ENCODE measurements at regions not wholly inside any gene's neighbourhood (a gene's known extent, or its start where the extent isn't known, plus 50 kb on each side); places are given as distances from the start of the nearest gene placed in this dataset.

GRCh38 chr12:34294137-34294536 lies 271.8 kb downstream of the ALG10 start:
- intact Hi-C loops (cut with DNase I) = no loop called here

GRCh38 chr12:34294671-34295365 lies 272.5 kb downstream of the ALG10 start:
- H3K9me3 ChIP-seq = peaks cover 0 to 11% (median 5%) of the 10 kb centered on the region in 4 donors
- no peak for DNase-seq (ENCODE audit: extremely low spot score)
- intact Hi-C loops (cut with DNase I) = no loop called here
- TF ChIP-seq, protein P1, sequence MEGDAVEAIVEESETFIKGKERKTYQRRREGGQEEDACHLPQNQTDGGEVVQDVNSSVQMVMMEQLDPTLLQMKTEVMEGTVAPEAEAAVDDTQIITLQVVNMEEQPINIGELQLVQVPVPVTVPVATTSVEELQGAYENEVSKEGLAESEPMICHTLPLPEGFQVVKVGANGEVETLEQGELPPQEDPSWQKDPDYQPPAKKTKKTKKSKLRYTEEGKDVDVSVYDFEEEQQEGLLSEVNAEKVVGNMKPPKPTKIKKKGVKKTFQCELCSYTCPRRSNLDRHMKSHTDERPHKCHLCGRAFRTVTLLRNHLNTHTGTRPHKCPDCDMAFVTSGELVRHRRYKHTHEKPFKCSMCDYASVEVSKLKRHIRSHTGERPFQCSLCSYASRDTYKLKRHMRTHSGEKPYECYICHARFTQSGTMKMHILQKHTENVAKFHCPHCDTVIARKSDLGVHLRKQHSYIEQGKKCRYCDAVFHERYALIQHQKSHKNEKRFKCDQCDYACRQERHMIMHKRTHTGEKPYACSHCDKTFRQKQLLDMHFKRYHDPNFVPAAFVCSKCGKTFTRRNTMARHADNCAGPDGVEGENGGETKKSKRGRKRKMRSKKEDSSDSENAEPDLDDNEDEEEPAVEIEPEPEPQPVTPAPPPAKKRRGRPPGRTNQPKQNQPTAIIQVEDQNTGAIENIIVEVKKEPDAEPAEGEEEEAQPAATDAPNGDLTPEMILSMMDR (IDR thresholded peaks at IDR 0.05) = no peak
- no peak for TF ChIP-seq POLR2A (IDR thresholded peaks at IDR 0.05; ENCODE audit: low read depth)
- no peak for TF ChIP-seq POLR2AphosphoS5 (IDR thresholded peaks at IDR 0.05)
- no peak for TF ChIP-seq EP300 (IDR thresholded peaks at IDR 0.05)
- peaks cover 0 to 32% (median 0%) of the 10 kb centered on the region in 4 donors for H3K27me3 ChIP-seq
- WGBS = 88% methylated on average over 22 of the region's 23 CpGs
- no peak overlapping the region for H3K27ac ChIP-seq (replicated peaks in 1 of 4)
- no peak overlapping the region for H3K4me3 ChIP-seq
- H3K36me3 ChIP-seq = no peaks in the 10 kb centered on the region
- H3K4me1 ChIP-seq = no peaks in the 10 kb centered on the region

More at GRCh38 chr12:34294137-34294536, 271.8 kb downstream of the ALG10 start:
- 79% methylated on average over 13 of the region's 13 CpGs for WGBS
- TF ChIP-seq EP300 (IDR thresholded peaks at IDR 0.05) (no peak), POLR2AphosphoS5 (IDR thresholded peaks at IDR 0.05) (no peak), POLR2A (IDR thresholded peaks at IDR 0.05; ENCODE audit: low read depth) (no peak)
- TF ChIP-seq, protein P1 (IDR thresholded peaks at IDR 0.05) = no peak
- peaks cover 0 to 15% (median 6%) of the 10 kb centered on the region in 4 donors for H3K9me3 ChIP-seq
- no peaks in the 10 kb centered on the region for H3K4me1 ChIP-seq
- no peak overlapping the region for H3K27ac ChIP-seq (replicated peaks in 1 of 4)
- peaks cover 0 to 27% (median 0%) of the 10 kb centered on the region in 4 donors for H3K27me3 ChIP-seq
- no peak for DNase-seq (ENCODE audit: extremely low spot score)
- H3K36me3 ChIP-seq = no peaks in the 10 kb centered on the region
- no peak overlapping the region for H3K4me3 ChIP-seq

DNA sequence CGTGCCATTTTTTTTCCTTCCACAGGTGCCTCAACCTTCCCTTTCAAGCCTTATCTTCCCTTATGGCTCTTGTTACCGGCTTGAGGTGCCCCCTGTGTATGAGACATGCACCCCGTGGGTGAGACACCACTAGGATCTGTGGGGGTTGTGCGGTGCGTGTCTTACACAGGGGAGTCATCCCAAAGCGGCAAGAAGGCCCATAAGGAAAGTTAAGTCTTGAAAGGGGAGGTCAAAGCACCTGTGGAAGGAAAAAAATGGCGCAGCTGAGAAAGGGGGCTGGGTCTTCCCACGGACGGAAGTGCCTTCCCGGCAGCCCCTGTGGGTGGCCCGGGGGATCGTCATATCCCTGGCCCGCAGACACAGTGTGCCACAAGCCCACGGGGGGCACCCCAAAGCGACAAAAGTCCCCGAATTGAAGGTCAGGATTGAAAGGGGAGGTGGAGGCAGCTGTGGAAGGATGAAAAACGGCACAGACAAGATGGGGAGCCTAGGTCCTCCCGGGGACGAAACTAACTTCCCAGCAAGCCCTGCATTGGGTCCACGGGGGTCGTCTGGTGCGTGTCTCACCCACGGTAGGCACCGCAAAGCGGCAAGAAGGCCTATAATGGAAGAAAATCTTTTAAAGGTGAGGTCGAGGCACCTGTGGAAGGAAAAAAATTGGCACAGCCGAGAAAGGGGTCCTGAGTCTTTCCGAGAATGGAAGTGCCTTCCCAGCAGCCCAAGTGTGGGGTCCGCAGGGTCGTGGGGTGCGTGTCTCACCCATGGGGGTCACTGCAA lies 273.3 kb downstream of the ALG10 start:
- no peaks in the 10 kb centered on the region for H3K4me1 ChIP-seq
- intact Hi-C loops (cut with DNase I) = no loop called here
- no peak overlapping the region for H3K27ac ChIP-seq (replicated peaks in 1 of 4)
- H3K9me3 ChIP-seq = peaks cover 0 to 9% (median 4%) of the 10 kb centered on the region in 4 donors
- 76% methylated on average over 31 of the region's 31 CpGs for WGBS
- H3K27me3 ChIP-seq = peaks cover 0 to 32% (median 0%) of the 10 kb centered on the region in 4 donors
- TF ChIP-seq POLR2AphosphoS5 (IDR thresholded peaks at IDR 0.05) (no peak), POLR2A (IDR thresholded peaks at IDR 0.05; ENCODE audit: low read depth) (no peak), EP300 (IDR thresholded peaks at IDR 0.05) (no peak)
- TF ChIP-seq, protein P1 (IDR thresholded peaks at IDR 0.05) = no peak
- H3K36me3 ChIP-seq = no peaks in the 10 kb centered on the region
- no peak for DNase-seq (ENCODE audit: extremely low spot score)
- H3K4me3 ChIP-seq = no peak overlapping the region

DNA sequence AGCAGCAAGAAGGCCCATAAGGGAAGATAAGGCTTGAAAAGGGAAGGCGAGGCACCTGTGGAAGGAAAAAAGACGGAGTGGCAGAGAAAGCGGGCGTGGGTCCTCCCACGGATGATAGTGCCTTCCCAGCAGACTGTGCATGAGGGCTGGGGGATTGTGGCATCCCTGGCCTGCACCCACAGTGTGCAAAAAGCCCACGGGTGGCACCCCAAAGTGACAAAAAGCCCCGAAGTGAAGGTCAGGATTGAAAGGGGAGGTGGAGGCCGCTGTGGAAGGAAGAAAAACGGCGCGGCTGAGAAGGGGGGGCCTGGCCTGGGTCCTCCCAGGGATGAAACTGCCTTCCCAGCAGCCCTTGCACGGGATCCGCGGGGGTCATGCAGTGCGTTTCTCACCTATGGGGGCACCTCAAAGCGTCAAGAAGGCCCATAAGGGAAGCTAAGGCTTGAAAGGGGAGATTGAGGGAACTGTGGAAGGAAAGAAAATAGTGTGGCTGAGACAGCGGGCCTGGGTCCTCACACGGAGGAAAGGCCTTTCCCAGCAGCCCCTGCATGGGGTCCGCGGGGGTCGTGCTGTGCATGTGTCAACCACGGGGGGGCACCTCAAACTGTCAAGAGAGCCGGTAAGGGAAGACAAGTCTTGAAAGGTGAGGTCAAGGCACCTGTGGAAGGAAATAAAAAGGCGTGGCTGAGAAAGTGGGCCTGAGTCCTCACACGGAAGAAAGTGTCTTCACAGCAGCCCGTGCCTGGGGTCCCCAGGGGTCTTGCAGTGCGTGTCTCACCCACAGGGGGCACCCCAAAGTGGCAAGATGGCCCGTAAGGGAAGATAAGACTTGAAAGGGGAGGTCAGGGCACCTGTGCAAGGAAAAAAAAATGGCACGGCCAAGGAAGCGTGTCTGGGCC lies 274.1 kb downstream of the ALG10 start:
- DNase-seq (ENCODE audit: extremely low spot score) = no peak
- H3K9me3 ChIP-seq = peaks cover 0 to 9% (median 4%) of the 10 kb centered on the region in 4 donors
- no peak for TF ChIP-seq POLR2AphosphoS5 (IDR thresholded peaks at IDR 0.05)
- TF ChIP-seq POLR2A (IDR thresholded peaks at IDR 0.05; ENCODE audit: low read depth) = no peak
- TF ChIP-seq EP300 (IDR thresholded peaks at IDR 0.05) = no peak
- TF ChIP-seq, protein P1 (IDR thresholded peaks at IDR 0.05) = no peak
- 78% methylated on average over 30 of the region's 30 CpGs for WGBS
- no peak overlapping the region for H3K4me3 ChIP-seq
- H3K4me1 ChIP-seq = no peaks in the 10 kb centered on the region
- intact Hi-C loops (cut with DNase I) = no loop called here
- H3K27ac ChIP-seq (replicated peaks in 1 of 4) = no peak overlapping the region
- H3K27me3 ChIP-seq = peaks cover 0 to 32% (median 0%) of the 10 kb centered on the region in 4 donors
- H3K36me3 ChIP-seq = no peaks in the 10 kb centered on the region
